DOHH2 (cell line): ENCODE measurements at regions not wholly inside any gene's neighbourhood (a gene's known extent, or its start where the extent isn't known, plus 50 kb on each side); places are given as distances from the start of the nearest gene placed in this dataset.

Source experiments
- H3F3A ChIP-seq: fragments of 200-600 bp; sonication (generic), shearing (Covaris generic); 2 replicates; pipeline ENCODE4 v1.6.0; 2016; ENCODE audit warnings: antibody characterized with exemption, mild to moderate bottlenecking; ENCODE audit not compliant: control insufficient read depth, insufficient read depth
- H3K27ac ChIP-seq: fragments of 200-600 bp; sonication (generic); 2 replicates; pipeline ENCODE4 v1.5.1; 2014; ENCODE audit warnings: low read depth, mild to moderate bottlenecking, low read length, moderate library complexity
- H3K27me3 ChIP-seq: fragments of 200-600 bp; sonication (generic); 2 replicates; pipeline ENCODE4 v1.6.1; 2014; ENCODE audit warnings: mild to moderate bottlenecking, low read length, mixed read lengths; ENCODE audit not compliant: control insufficient read depth
- H3K36me3 ChIP-seq: fragments of 200-600 bp; sonication (generic); 2 replicates; pipeline ENCODE4 v1.6.1; 2014; ENCODE audit warnings: mild to moderate bottlenecking, low read length, moderate library complexity, mixed read lengths; ENCODE audit not compliant: control insufficient read depth
- H3K4me1 ChIP-seq: fragments of 200-600 bp; sonication (generic); 2 replicates; pipeline ENCODE4 v1.6.1; 2014; ENCODE audit warnings: mild to moderate bottlenecking, low read length, mixed read lengths; ENCODE audit not compliant: control insufficient read depth
- H3K4me2 ChIP-seq: fragments of 200-600 bp; sonication (generic); 2 replicates; pipeline ENCODE4 v1.6.0; 2014; ENCODE audit warnings: mild to moderate bottlenecking, low read length, moderate library complexity
- H3K4me3 ChIP-seq: fragments of 200-600 bp; sonication (generic); 2 replicates; pipeline ENCODE4 v1.5.1; 2014; ENCODE audit warnings: mild to moderate bottlenecking, low read length, mixed read lengths
- H3K79me2 ChIP-seq: fragments of 200-600 bp; sonication (generic); 2 replicates; pipeline ENCODE4 v1.6.1; 2014; ENCODE audit warnings: mild to moderate bottlenecking, low read length, mixed read lengths; ENCODE audit not compliant: control insufficient read depth
- H3K9me2 ChIP-seq: fragments of 200-600 bp; sonication (generic); replicated peaks from 2 replicates; pipeline ENCODE4 v1.6.1; 2014; ENCODE audit warnings: mild to moderate bottlenecking, low read length, mixed read lengths; ENCODE audit not compliant: control insufficient read depth
- H3K9me3 ChIP-seq: fragments of 200-600 bp; sonication (generic); 2 replicates; pipeline ENCODE4 v1.6.1; 2014; ENCODE audit warnings: antibody characterized with exemption, low read length, mixed read lengths; ENCODE audit not compliant: control insufficient read depth, insufficient read depth
- H4K20me1 ChIP-seq: fragments of 200-600 bp; sonication (generic); 2 replicates; pipeline ENCODE4 v1.6.0; 2014; ENCODE audit warnings: low read depth, mild to moderate bottlenecking, antibody characterized with exemption, low read length, moderate library complexity; ENCODE audit not compliant: control insufficient read depth, insufficient read depth
- CTCF ChIP-seq: fragments of 200-600 bp; sonication (generic); IDR thresholded peaks from one replicate; pipeline ENCODE4 v1.5.1; 2014; ENCODE audit warnings: antibody characterized with exemption, mild to moderate bottlenecking, low read depth, low read length; ENCODE audit not compliant: poor library complexity, severe bottlenecking
- EZH2phosphoT487 ChIP-seq: fragments of 200-600 bp; sonication (generic); IDR thresholded peaks from 2 replicates; pipeline ENCODE4 v1.6.1; 2017; ENCODE audit warnings: borderline replicate concordance, mild to moderate bottlenecking, antibody characterized with exemption, low read length, moderate library complexity, mixed read lengths

- H3K79me2 ChIP-seq = no peaks in the 10 kb centered on the region
- no peaks in the 10 kb centered on the region for H3K4me1 ChIP-seq
- no peaks in the 10 kb centered on the region for H4K20me1 ChIP-seq
- H3K9me3 ChIP-seq = no peaks in the 10 kb centered on the region
- no peaks in the 10 kb centered on the region for H3K9me2 ChIP-seq
- H3F3A ChIP-seq = no peaks in the 10 kb centered on the region
- H3K27me3 ChIP-seq = no peaks in the 10 kb centered on the region
- H3K36me3 ChIP-seq = no peaks in the 10 kb centered on the region
- TF ChIP-seq EZH2phosphoT487 (no peak), CTCF (no peak)
- H3K4me2 ChIP-seq = no peak overlapping the region
- H3K4me3 ChIP-seq = no peak overlapping the region
- H3K27ac ChIP-seq = no peak overlapping the region
Observed at GRCh38 chr20:19120569-19120968, 91.9 kb upstream of the SLC24A3 start.

GRCh38 chr20:19121463-19121862, 91.0 kb upstream of the SLC24A3 start:
- Histone ChIP-seq H3K27me3 (no peaks in the 10 kb centered on the region), H3F3A (no peaks in the 10 kb centered on the region), H4K20me1 (no peaks in the 10 kb centered on the region), H3K9me3 (no peaks in the 10 kb centered on the region), H3K9me2 (no peaks in the 10 kb centered on the region), H3K36me3 (no peaks in the 10 kb centered on the region), H3K4me2 (no peak overlapping the region), H3K4me1 (no peaks in the 10 kb centered on the region), H3K4me3 (no peak overlapping the region), H3K79me2 (no peaks in the 10 kb centered on the region), H3K27ac (no peak overlapping the region)
- TF ChIP-seq CTCF (no peak), EZH2phosphoT487 (no peak)

GRCh38 chr20:19121916-19122315, 90.5 kb upstream of the SLC24A3 start:
- Histone ChIP-seq H3K36me3 (no peaks in the 10 kb centered on the region), H3K4me2 (no peak overlapping the region), H3K27ac (no peak overlapping the region), H3K4me3 (no peak overlapping the region), H3K9me3 (no peaks in the 10 kb centered on the region), H3K9me2 (no peaks in the 10 kb centered on the region), H3K4me1 (no peaks in the 10 kb centered on the region), H4K20me1 (no peaks in the 10 kb centered on the region), H3K27me3 (no peaks in the 10 kb centered on the region), H3F3A (no peaks in the 10 kb centered on the region), H3K79me2 (no peaks in the 10 kb centered on the region)
- no peak for TF ChIP-seq EZH2phosphoT487
- no peak for TF ChIP-seq CTCF

- Histone ChIP-seq H3K36me3 (no peaks in the 10 kb centered on the region), H3K4me2 (no peak overlapping the region), H3K4me3 (no peak overlapping the region), H3K79me2 (no peaks in the 10 kb centered on the region), H3F3A (no peaks in the 10 kb centered on the region), H3K9me3 (no peaks in the 10 kb centered on the region), H3K27me3 (no peaks in the 10 kb centered on the region), H3K27ac (no peak overlapping the region), H3K9me2 (no peaks in the 10 kb centered on the region), H3K4me1 (no peaks in the 10 kb centered on the region), H4K20me1 (no peaks in the 10 kb centered on the region)
- no peak for TF ChIP-seq CTCF
- TF ChIP-seq EZH2phosphoT487 = no peak
Observed at GRCh38 chr20:19122395-19122794, 90.0 kb upstream of the SLC24A3 start.
